HCT116 (cell line): ENCODE measurements at regions not wholly inside any gene's neighbourhood (a gene's known extent, or its start where the extent isn't known, plus 50 kb on each side); places are given as distances from the start of the nearest gene placed in this dataset.

Source experiments
- ATAC-seq: fragments of 200-7000 bp; cut with Tn5 transposase; 2 replicates; pipeline ENCODE4 v1.9.1; 2020; ENCODE audit warnings: mild to moderate bottlenecking, moderate library complexity
- BruUV-seq: library from RNA; stranded (reverse); fragments of 400-500 nt; replicated peaks from 2 replicates; lab custom pipeline; 2021; lab: Mats Ljungman, UMichigan
- CTCF ChIA-PET: fragments of 300-600 bp; sonication (Branson Sonifier 250); formaldehyde crosslinking; loops from one replicate; lab custom pipeline; 2021; ENCODE audit warnings: antibody characterized with exemption; lab: Charles Lee
- POLR2A ChIA-PET: fragments of 300-600, 350-600 bp; sonication (Branson Sonifier 250); formaldehyde crosslinking; loops from one replicate; lab custom pipeline; 2021; ENCODE audit warnings: antibody characterized with exemption; lab: Charles Lee
- RAD21 ChIA-PET, 2 experiments: fragments of 300-600 bp; sonication (Branson Sonifier 250); formaldehyde crosslinking; loops; one replicate each; lab custom pipeline; 2023; ENCODE audit warnings: low total read pairs in 2 of 2; ENCODE audit not compliant: uncharacterized antibody in 2 of 2, unreplicated experiment in 2 of 2, low non-redundant PET in 1 of 2; lab: Charles Lee
- DNase-seq: peaks from one replicate; pipeline ENCODE4 v3.0.0-alpha.2; 2010; ENCODE audit warnings: low read depth, low spot score
- H2AFZ ChIP-seq: fragments of 200-600 bp; shearing (Covaris generic), sonication (generic); 2 replicates; pipeline ENCODE4 v1.6.1; 2017; ENCODE audit warnings: low read depth, mixed run types, mixed read lengths, antibody characterized with exemption, low read length; ENCODE audit not compliant: poor library complexity, severe bottlenecking
- H3K27ac ChIP-seq: 2 replicates; pipeline ENCODE4 v1.5.1; 2012; ENCODE audit warnings: low read depth, low read length
- H3K27me3 ChIP-seq: fragments of 200-600 bp; sonication (generic); 2 replicates; pipeline ENCODE4 v1.6.1; 2016; ENCODE audit warnings: mixed run types, low read length, mixed read lengths; ENCODE audit not compliant: insufficient read depth
- H3K36me3 ChIP-seq, 2 experiments: fragments of 200-500 bp in 1 of 2; fragments of 200-600 bp in 1 of 2; sonication (Bioruptor generic) in 1 of 2; sonication (generic) in 1 of 2; 2 replicates each; pipeline versions ENCODE4 v1.5.1 to v1.6.1; 2014 to 2016; ENCODE audit warnings: low read length in 2 of 2, inconsistent platforms in 1 of 2, mixed read lengths in 1 of 2, mixed run types in 1 of 2; ENCODE audit not compliant: insufficient read depth in 2 of 2, control insufficient read depth in 1 of 2
- H3K4me1 ChIP-seq, 2 experiments: fragments of 200-600 bp in 1 of 2; sonication (generic) in 1 of 2; 2 replicates each; pipeline versions ENCODE4 v1.5.1 to v1.6.1; 2012 to 2017; ENCODE audit warnings: low read length in 2 of 2, inconsistent platforms in 1 of 2, mild to moderate bottlenecking in 1 of 2, mixed read lengths in 1 of 2, mixed run types in 1 of 2, moderate library complexity in 1 of 2; ENCODE audit not compliant: insufficient read depth in 2 of 2, control insufficient read depth in 1 of 2
- H3K4me2 ChIP-seq: fragments of 200-600 bp; sonication (generic); 2 replicates; pipeline ENCODE4 v1.6.1; 2017; ENCODE audit warnings: mixed run types, low read length, mixed read lengths
- H3K4me3 ChIP-seq, 2 experiments: fragments of 200-600 bp in 1 of 2; sonication (generic) in 1 of 2; replicated peaks in 1 of 2; 2 replicates each; pipeline ENCODE4 v1.5.1; 2011 to 2016; ENCODE audit warnings: low read length in 2 of 2, control low read depth in 1 of 2, low read depth in 1 of 2, mild to moderate bottlenecking in 1 of 2, mixed read lengths in 1 of 2, mixed run types in 1 of 2
- H3K79me2 ChIP-seq: fragments of 200-600 bp; sonication (generic); 2 replicates; pipeline ENCODE4 v1.6.1; 2017; ENCODE audit warnings: mild to moderate bottlenecking, mixed run types, low read length, moderate library complexity, mixed read lengths; ENCODE audit not compliant: insufficient read depth
- H3K9ac ChIP-seq: fragments of 200-600 bp; sonication (generic); 2 replicates; pipeline ENCODE4 v1.6.1; 2016; ENCODE audit warnings: low read length, mixed read lengths
- H3K9me2 ChIP-seq: fragments of 200-600 bp; sonication (generic), shearing (Covaris generic); 2 replicates; pipeline ENCODE4 v1.6.1; 2017; ENCODE audit warnings: mixed run types, mild to moderate bottlenecking, moderate library complexity; ENCODE audit not compliant: insufficient read depth
- H3K9me3 ChIP-seq, 2 experiments: fragments of 200-500 bp in 1 of 2; fragments of 200-600 bp in 1 of 2; sonication (Bioruptor generic) in 1 of 2; sonication (generic) in 1 of 2; 2 replicates each; pipeline ENCODE4 v1.6.1; 2014 to 2017; ENCODE audit warnings: low read length in 2 of 2, mixed read lengths in 2 of 2, inconsistent platforms in 1 of 2, low read depth in 1 of 2, mild to moderate bottlenecking in 1 of 2, mixed run types in 1 of 2, moderate library complexity in 1 of 2; ENCODE audit not compliant: control insufficient read depth in 1 of 2, insufficient read depth in 1 of 2
- H4K20me1 ChIP-seq: fragments of 200-600 bp; sonication (generic), shearing (Covaris generic); 2 replicates; pipeline ENCODE4 v1.6.1; 2017; ENCODE audit warnings: mixed run types, mild to moderate bottlenecking, moderate library complexity; ENCODE audit not compliant: insufficient read depth
- CEBPB ChIP-seq: IDR thresholded peaks from 2 replicates; pipeline ENCODE4 v1.6.1; 2012; ENCODE audit warnings: low read depth
- CTCF ChIP-seq, 3 experiments: fragments of 200-600 bp in 1 of 3; sonication (generic) in 1 of 3; IDR thresholded peaks in 2 of 3; conservative IDR thresholded peaks in 1 of 3; 2 replicates each; pipeline ENCODE4 v1.5.1; 2012 to 2017; ENCODE audit warnings: low read depth in 2 of 3, low read length in 2 of 3, antibody characterized with exemption in 1 of 3, borderline replicate concordance in 1 of 3, control low read depth in 1 of 3, mild to moderate bottlenecking in 1 of 3, mixed read lengths in 1 of 3, mixed run types in 1 of 3, moderate library complexity in 1 of 3; ENCODE audit not compliant: insufficient read depth in 1 of 3
- JUND ChIP-seq: IDR thresholded peaks from 2 replicates; pipeline ENCODE4 v1.6.1; 2012
- POLR2AphosphoS5 ChIP-seq: IDR thresholded peaks from 2 replicates; pipeline ENCODE4 v1.6.1; 2011; ENCODE audit warnings: mild to moderate bottlenecking, low read depth, low read length, moderate library complexity
- SP1 ChIP-seq: IDR thresholded peaks from 2 replicates; pipeline ENCODE4 v1.6.1; 2012; ENCODE audit warnings: low read depth
- ZBTB33 ChIP-seq: IDR thresholded peaks from 2 replicates; pipeline ENCODE4 v1.6.1; 2011; ENCODE audit warnings: mild to moderate bottlenecking, low read length, moderate library complexity; ENCODE audit not compliant: insufficient replicate concordance; ENCODE audit errors: extremely low read depth
- intact Hi-C: fragments of 100-400 bp; cut with micrococcal nuclease; formaldehyde crosslinking; loops from 2 replicates; pipeline ENCODE4 v1.10.0; 2022

- TF ChIP-seq CTCF (IDR thresholded peaks at IDR 0.05 in 2 of 3, conservative IDR thresholded peaks at IDR 0.05 in 1 of 3; ENCODE audit: borderline replicate concordance in 1 of 3, insufficient read depth in 1 of 3, low read depth in 2 of 3, low read length in 2 of 3) (no peak), ZBTB33 (no peak)
These were observed 491.3 kb downstream of the TAFA4 start (continued) for GRCh38 chr3:68441054-68441453.

- POLR2A ChIA-PET = no interaction called here
- H3K9ac ChIP-seq = no peak overlapping the region
- TF ChIP-seq CEBPB (no peak), POLR2AphosphoS5 (no peak), JUND (no peak), SP1 (no peak)
- no peaks in the 10 kb centered on the region for H3K27me3 ChIP-seq
- intact Hi-C loops = no loop called here
- H3K4me2 ChIP-seq = no peak overlapping the region
- H3K9me2 ChIP-seq = no peaks in the 10 kb centered on the region
- H3K79me2 ChIP-seq = no peaks in the 10 kb centered on the region
- no peak overlapping the region for H3K27ac ChIP-seq
- H3K4me1 ChIP-seq = no peaks in the 10 kb centered on the region
- no peak overlapping the region for H2AFZ ChIP-seq
- RAD21 ChIA-PET = no interaction called here
- H3K9me3 ChIP-seq = peaks cover 8 to 10% of the 10 kb centered on the region in 2 experiments; a peak in 2 of 4 replicates
- DNase-seq (no peak), ATAC-seq (no peak)
- no TSS peak for BruUV-seq
- H3K36me3 ChIP-seq = no peaks in the 10 kb centered on the region
- no peaks in the 10 kb centered on the region for H4K20me1 ChIP-seq
- CTCF ChIA-PET = no interaction called here
- H3K4me3 ChIP-seq = no peak overlapping the region
These were observed 495.5 kb downstream of the TAFA4 start for GRCh38 chr3:68436619-68437401.
